ENCODE measurements at regions not wholly inside any gene's neighbourhood (a gene's known extent, or its start where the extent isn't known, plus 50 kb on each side); places are given as distances from the start of the nearest gene placed in this dataset.

DNA sequence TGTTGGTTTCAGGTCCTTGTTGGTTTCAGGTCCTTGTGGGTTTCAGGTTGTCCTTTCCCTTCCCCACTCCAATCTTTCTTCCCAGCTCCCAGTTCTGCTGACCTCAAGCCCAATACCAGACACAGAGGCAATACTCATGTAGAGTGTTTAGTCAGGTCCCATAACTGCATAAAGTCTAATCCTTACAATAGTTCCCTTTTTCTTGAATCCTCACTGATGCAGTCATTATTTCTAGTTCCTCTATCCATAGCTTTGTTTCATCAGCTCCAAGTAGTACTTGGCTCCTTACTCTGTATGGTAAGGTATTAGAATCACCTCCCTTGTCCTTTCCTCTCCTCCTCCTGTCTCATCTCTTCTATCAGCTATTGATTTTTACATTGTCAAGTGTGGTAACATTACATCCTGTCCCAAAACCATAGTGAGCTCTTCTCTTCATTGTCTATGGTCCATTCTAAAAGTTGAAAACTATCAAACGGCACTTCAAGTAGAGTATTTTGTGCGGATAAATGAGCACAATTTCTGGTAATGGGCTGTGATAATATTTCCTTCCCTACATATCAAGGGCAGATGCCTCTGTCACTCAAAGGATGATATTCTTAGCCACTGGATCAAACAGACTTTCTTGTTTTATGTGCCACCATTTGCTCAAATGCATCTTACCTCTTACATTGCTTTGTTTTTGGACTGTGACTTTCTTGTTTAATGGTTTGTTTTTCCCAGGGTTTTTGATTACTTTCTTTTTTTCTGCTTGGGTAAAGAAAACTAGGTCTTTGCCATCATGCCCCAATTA is 57.2 kb upstream of the JDP2 start:
- TF ChIP-seq, protein P1, sequence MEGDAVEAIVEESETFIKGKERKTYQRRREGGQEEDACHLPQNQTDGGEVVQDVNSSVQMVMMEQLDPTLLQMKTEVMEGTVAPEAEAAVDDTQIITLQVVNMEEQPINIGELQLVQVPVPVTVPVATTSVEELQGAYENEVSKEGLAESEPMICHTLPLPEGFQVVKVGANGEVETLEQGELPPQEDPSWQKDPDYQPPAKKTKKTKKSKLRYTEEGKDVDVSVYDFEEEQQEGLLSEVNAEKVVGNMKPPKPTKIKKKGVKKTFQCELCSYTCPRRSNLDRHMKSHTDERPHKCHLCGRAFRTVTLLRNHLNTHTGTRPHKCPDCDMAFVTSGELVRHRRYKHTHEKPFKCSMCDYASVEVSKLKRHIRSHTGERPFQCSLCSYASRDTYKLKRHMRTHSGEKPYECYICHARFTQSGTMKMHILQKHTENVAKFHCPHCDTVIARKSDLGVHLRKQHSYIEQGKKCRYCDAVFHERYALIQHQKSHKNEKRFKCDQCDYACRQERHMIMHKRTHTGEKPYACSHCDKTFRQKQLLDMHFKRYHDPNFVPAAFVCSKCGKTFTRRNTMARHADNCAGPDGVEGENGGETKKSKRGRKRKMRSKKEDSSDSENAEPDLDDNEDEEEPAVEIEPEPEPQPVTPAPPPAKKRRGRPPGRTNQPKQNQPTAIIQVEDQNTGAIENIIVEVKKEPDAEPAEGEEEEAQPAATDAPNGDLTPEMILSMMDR (IDR thresholded peaks at IDR 0.05): no peak
- TF ChIP-seq POLR2AphosphoS5 (IDR thresholded peaks at IDR 0.05; ENCODE audit: insufficient read depth in 1 of 2, low read depth in 1 of 2): no peak
